ENCODE measurements at regions not wholly inside any gene's neighbourhood (a gene's known extent, or its start where the extent isn't known, plus 50 kb on each side); places are given as distances from the start of the nearest gene placed in this dataset.

- Histone ChIP-seq H3K36me3 (no peaks in the 10 kb centered on the region), H3K4me1 (ENCODE audit: control insufficient read depth in 1 of 2, insufficient read depth in 1 of 2, low read depth in 1 of 2, low read length in 1 of 2) (no peaks in the 10 kb centered on the region), H3K9me3 (no peaks in the 10 kb centered on the region), H3K27ac (no peak overlapping the region), H3K4me3 (ENCODE audit: low read depth in 1 of 2, low read length in 1 of 2) (no peak overlapping the region), H3K27me3 (no peaks in the 10 kb centered on the region)
- TF ChIP-seq CTCF (IDR thresholded peaks at IDR 0.05), result no peak
Measured at GRCh38 chr14:101217080-101217463, 313.6 kb upstream of the RTL1 start.

GRCh38 chr14:101217616-101218371 is 314.3 kb upstream of the RTL1 start:
- no peak overlapping the region for H3K27ac ChIP-seq
- no peaks in the 10 kb centered on the region for H3K27me3 ChIP-seq
- no peak for TF ChIP-seq CTCF (IDR thresholded peaks at IDR 0.05)
- H3K4me3 ChIP-seq (ENCODE audit: low read depth in 1 of 2, low read length in 1 of 2), result no peak overlapping the region
- H3K4me1 ChIP-seq (ENCODE audit: control insufficient read depth in 1 of 2, insufficient read depth in 1 of 2, low read depth in 1 of 2, low read length in 1 of 2), result no peaks in the 10 kb centered on the region
- H3K36me3 ChIP-seq, result no peaks in the 10 kb centered on the region
- no peaks in the 10 kb centered on the region for H3K9me3 ChIP-seq

- Histone ChIP-seq H3K27me3 (no peaks in the 10 kb centered on the region), H3K36me3 (no peaks in the 10 kb centered on the region), H3K27ac (no peak overlapping the region), H3K9me3 (no peaks in the 10 kb centered on the region), H3K4me3 (ENCODE audit: low read depth in 1 of 2, low read length in 1 of 2) (no peak overlapping the region), H3K4me1 (ENCODE audit: control insufficient read depth in 1 of 2, insufficient read depth in 1 of 2, low read depth in 1 of 2, low read length in 1 of 2) (no peaks in the 10 kb centered on the region)
- no peak for TF ChIP-seq CTCF (IDR thresholded peaks at IDR 0.05)
Measured at GRCh38 chr14:101219896-101220703, 316.6 kb upstream of the RTL1 start.

- Histone ChIP-seq H3K27ac (no peak overlapping the region), H3K4me3 (ENCODE audit: low read depth in 1 of 2, low read length in 1 of 2) (no peak overlapping the region), H3K36me3 (no peaks in the 10 kb centered on the region), H3K27me3 (no peaks in the 10 kb centered on the region), H3K9me3 (no peaks in the 10 kb centered on the region), H3K4me1 (ENCODE audit: control insufficient read depth in 1 of 2, insufficient read depth in 1 of 2, low read depth in 1 of 2, low read length in 1 of 2) (no peaks in the 10 kb centered on the region)
- no peak for TF ChIP-seq CTCF (IDR thresholded peaks at IDR 0.05)
Measured at GRCh38 chr14:101220921-101221510, 317.5 kb upstream of the RTL1 start.

GRCh38 chr14:101221549-101222160 is 318.1 kb upstream of the RTL1 start:
- H3K27me3 ChIP-seq, result no peaks in the 10 kb centered on the region
- H3K4me3 ChIP-seq (ENCODE audit: low read depth in 1 of 2, low read length in 1 of 2), result no peak overlapping the region
- no peaks in the 10 kb centered on the region for H3K9me3 ChIP-seq
- no peaks in the 10 kb centered on the region for H3K4me1 ChIP-seq (ENCODE audit: control insufficient read depth in 1 of 2, insufficient read depth in 1 of 2, low read depth in 1 of 2, low read length in 1 of 2)
- no peak for TF ChIP-seq CTCF (IDR thresholded peaks at IDR 0.05)
- no peaks in the 10 kb centered on the region for H3K36me3 ChIP-seq
- H3K27ac ChIP-seq, result no peak overlapping the region
